K562 (cell line): ENCODE measurements at regions not wholly inside any gene's neighbourhood (a gene's known extent, or its start where the extent isn't known, plus 50 kb on each side); places are given as distances from the start of the nearest gene placed in this dataset.

Source experiments
- ATAC-seq: fragments of 200-7000 bp; cut with Tn5 transposase; 3 replicates; pipeline ENCODE4 v1.9.1; 2020; ENCODE audit warnings: moderate library complexity
- BruUV-seq: library from RNA; stranded (reverse); fragments of 400-500 nt; replicated peaks from 2 replicates; lab custom pipeline; 2021; lab: Mats Ljungman, UMichigan
- CTCF ChIA-PET: fragments of 300-600 bp; formaldehyde crosslinking; extraction: SDS; loops from one replicate; lab custom pipeline; 2021; ENCODE audit warnings: low intra/inter-chr PET ratio; lab: Yijun Ruan, JAX
- POLR2A ChIA-PET: fragments of 300-600, 350-650 bp; sonication (Branson Sonifier 250); formaldehyde crosslinking; extraction: SDS; loops from one replicate; lab custom pipeline; 2021; ENCODE audit warnings: antibody characterized with exemption, inconsistent platforms; lab: Yijun Ruan, JAX
- DNase-seq, 4 experiments: peaks; one replicate each; pipeline versions ENCODE4 v3.0.0 to v3.0.0-alpha.2; 2011 to 2018; ENCODE audit warnings: low spot score in 3 of 4, mixed read lengths in 3 of 4; ENCODE audit errors: extremely low read depth in 1 of 4
- FAIRE-seq: peaks from 2 replicates; lab custom pipeline; 2011; peaks lifted over from hg19 to GRCh38; lab: Jason Lieb, UNC
- H2AFZ ChIP-seq: 2 replicates; pipeline ENCODE4 v1.6.0; 2011; ENCODE audit warnings: low read depth, low read length, control low read depth, inconsistent platforms
- H3K27ac ChIP-seq: fragments of 200-600 bp; 3 replicates; pipeline ENCODE4 v1.8.0; 2011; ENCODE audit warnings: low read depth, mild to moderate bottlenecking, control low read depth, inconsistent platforms, low read length, moderate library complexity, mixed read lengths; ENCODE audit errors: extremely low read depth
- H3K27me3 ChIP-seq, 2 experiments: fragments of 300-600 bp in 1 of 2; 2 replicates in 1 of 2; 3 replicates in 1 of 2; pipeline versions ENCODE4 v1.6.0 to v1.8.0; 2011; ENCODE audit warnings: inconsistent platforms in 2 of 2, low read length in 2 of 2, mild to moderate bottlenecking in 1 of 2, mixed read lengths in 1 of 2, moderate library complexity in 1 of 2; ENCODE audit not compliant: control insufficient read depth in 2 of 2, insufficient read depth in 2 of 2
- H3K36me3 ChIP-seq: fragments of 300-600 bp; 3 replicates; pipeline ENCODE4 v1.8.0; 2011; ENCODE audit warnings: mild to moderate bottlenecking, low read length, inconsistent platforms; ENCODE audit not compliant: control insufficient read depth, insufficient read depth
- H3K4me1 ChIP-seq, 2 experiments: fragments of 200-600 bp in 1 of 2; replicated peaks in 1 of 2; 2 replicates in 1 of 2; 3 replicates in 1 of 2; pipeline versions ENCODE4 v1.5.1 to v1.8.0; 2011; ENCODE audit warnings: inconsistent platforms in 2 of 2, low read length in 2 of 2, mild to moderate bottlenecking in 1 of 2, mixed read lengths in 1 of 2, moderate library complexity in 1 of 2; ENCODE audit not compliant: control insufficient read depth in 2 of 2, insufficient read depth in 2 of 2
- H3K4me2 ChIP-seq: 2 replicates; pipeline ENCODE4 v1.6.1; 2011; ENCODE audit warnings: low read length, control low read depth, inconsistent platforms, mixed read lengths; ENCODE audit not compliant: insufficient read depth
- H3K4me3 ChIP-seq: fragments of 200-600 bp; sonication (generic), shearing (Covaris generic); 2 replicates; pipeline ENCODE4 v1.5.1; 2016; ENCODE audit warnings: control low read depth, inconsistent platforms
- H3K79me2 ChIP-seq: fragments of 200-600 bp; 3 replicates; pipeline ENCODE4 v1.8.0; 2011; ENCODE audit warnings: low read length, inconsistent platforms; ENCODE audit not compliant: control insufficient read depth, insufficient read depth
- H3K9ac ChIP-seq, 2 experiments: 2 replicates each; pipeline versions ENCODE4 v1.6.0 to v1.6.1; 2011; ENCODE audit warnings: low read depth in 2 of 2, low read length in 2 of 2, control low read depth in 1 of 2, inconsistent platforms in 1 of 2, mild to moderate bottlenecking in 1 of 2, mixed read lengths in 1 of 2; ENCODE audit not compliant: insufficient read depth in 1 of 2
- H3K9me1 ChIP-seq: one replicate; pipeline ENCODE4 v1.6.0; 2011; ENCODE audit warnings: inconsistent platforms, mild to moderate bottlenecking, low read length, moderate library complexity; ENCODE audit not compliant: control insufficient read depth, insufficient read depth
- H3K9me3 ChIP-seq: replicated peaks from 2 replicates; pipeline ENCODE4 v1.5.1; 2011; ENCODE audit warnings: low read depth, low read length, inconsistent platforms; ENCODE audit not compliant: control insufficient read depth, insufficient read depth
- H4K20me1 ChIP-seq: replicated peaks from 2 replicates; pipeline ENCODE4 v1.6.1; 2011; ENCODE audit warnings: low read length, inconsistent platforms, mixed read lengths; ENCODE audit not compliant: control insufficient read depth, insufficient read depth
- BRD4 ChIP-seq: fragments of 200-600 bp; sonication (generic); IDR thresholded peaks from 2 replicates; pipeline ENCODE4 v1.6.1; 2017; ENCODE audit warnings: inconsistent platforms
- CBX1 ChIP-seq: sonication (generic); IDR thresholded peaks from 2 replicates; pipeline ENCODE4 v1.6.1; 2016; ENCODE audit warnings: antibody characterized with exemption, low read depth, mild to moderate bottlenecking
- EWSR1 ChIP-seq: fragments of 450-650 bp; IDR thresholded peaks from 2 replicates; pipeline ENCODE4 v1.6.1; 2018; ENCODE audit warnings: borderline replicate concordance, mild to moderate bottlenecking, low read depth, moderate library complexity; ENCODE audit not compliant: partially characterized antibody
- FOSL1 ChIP-seq: fragments of 200-800 bp; sonication (Bioruptor generic); conservative IDR thresholded peaks from 2 replicates; pipeline ENCODE4 v1.6.1; 2016; ENCODE audit warnings: missing genetic modification characterization, missing compliant biosample characterization
- FOXJ2 ChIP-seq: fragments of 200-800 bp; sonication (Bioruptor generic); IDR thresholded peaks from 2 replicates; pipeline ENCODE4 v1.6.1; 2016; ENCODE audit warnings: missing genetic modification characterization, missing compliant biosample characterization
- JUNB ChIP-seq: fragments of 450-650 bp; formaldehyde crosslinking; conservative IDR thresholded peaks from 2 replicates; pipeline ENCODE4 v1.4.0; 2020; ENCODE audit warnings: mild to moderate bottlenecking
- POLR3A ChIP-seq: IDR thresholded peaks from 2 replicates; pipeline ENCODE4 v1.6.1; 2011; ENCODE audit warnings: borderline replicate concordance, mild to moderate bottlenecking, moderate library complexity; ENCODE audit not compliant: insufficient read length, insufficient read depth; ENCODE audit errors: extremely low read depth
- ZNF263 ChIP-seq: sonication (generic); formaldehyde crosslinking; IDR thresholded peaks from 2 replicates; pipeline ENCODE4 v1.8.0; 2022; ENCODE audit warnings: mild to moderate bottlenecking, missing genetic modification reagents, borderline replicate concordance
- ZNF407 ChIP-seq: fragments of 450-650 bp; IDR thresholded peaks from 2 replicates; pipeline ENCODE4 v1.6.1; 2016; ENCODE audit warnings: low read depth
- ZNF561 ChIP-seq: fragments of 450-650 bp; formaldehyde crosslinking; conservative IDR thresholded peaks from 2 replicates; pipeline ENCODE4 v1.4.0; 2020; ENCODE audit warnings: mild to moderate bottlenecking, moderate library complexity
- WGBS: fragments of 100-300 bp; shearing (Covaris generic); methylation state at CpG from one replicate; pipeline ENCODE4 v1.1.6; 2016; ENCODE audit warnings: low coverage, mixed read lengths; ENCODE audit not compliant: insufficient coverage; ENCODE audit errors: missing lambda C conversion rate; 5-methylcytosine and 5-hydroxymethylcytosine counted together
- in situ Hi-C: fragments of 300-500 bp; cut with MboI; formaldehyde crosslinking; loops from 4 replicates; pipeline ENCODE4 v1.15.0; 2018; ENCODE audit warnings: inconsistent platforms, mixed read lengths
- intact Hi-C: fragments of 100-400 bp; cut with micrococcal nuclease; formaldehyde crosslinking; loops from 2 replicates; pipeline ENCODE4 v1.14.2; 2022
- TF ChIP-seq, protein P1 (sequence below), 2 experiments: fragments of 450-650 bp; conservative IDR thresholded peaks; 2 replicates each; pipeline ENCODE4 v1.6.1; 2017; ENCODE audit warnings: mild to moderate bottlenecking in 2 of 2, moderate library complexity in 2 of 2

DNA sequence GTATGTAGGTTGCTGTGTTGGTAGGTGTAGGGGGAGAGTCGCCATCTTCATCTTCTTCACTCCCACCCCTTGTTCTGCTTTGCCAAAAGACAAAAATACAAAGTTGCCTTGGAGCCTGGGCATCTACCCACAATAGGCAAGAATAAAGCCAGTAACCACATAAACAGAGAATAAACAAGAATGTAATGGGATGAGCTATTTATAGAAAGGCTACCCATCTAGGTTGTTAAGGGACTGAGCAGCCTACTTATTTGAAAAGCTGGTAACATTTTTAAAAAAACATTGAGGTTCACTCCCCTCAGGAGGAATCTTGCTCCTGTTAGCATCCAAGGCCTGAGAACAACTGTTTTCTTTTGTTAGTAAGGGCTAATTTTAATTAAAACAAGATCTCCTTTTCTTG, 301.4 kb upstream of the STXBP5 start:
- no peaks in the 10 kb centered on the region for H3K9me3 ChIP-seq
- no peak for DNase-seq
- no peak overlapping the region for H3K4me2 ChIP-seq
- no peak overlapping the region for H3K9ac ChIP-seq
- no peaks in the 10 kb centered on the region for H3K79me2 ChIP-seq
- H3K27me3 ChIP-seq: no peaks in the 10 kb centered on the region
- ChIA-PET CTCF (interaction anchor here (0.6 to 1.5 kb wide), 7 partner anchors 45 to 383 kb away, joined by 3 to 11 read pairs (median 5); partner anchors contain the start of gene STXBP5), POLR2A (interaction anchor here (1.0 to 5.0 kb wide), 10 partner anchors 10 to 346 kb away, joined by 3 to 36 read pairs (median 6); no protein-coding TSS in a partner anchor)
- H3K36me3 ChIP-seq: no peaks in the 10 kb centered on the region
- no peaks in the 10 kb centered on the region for H3K9me1 ChIP-seq
- 17% methylated on average over 1 of the region's 1 CpG for WGBS
- H4K20me1 ChIP-seq: no peaks in the 10 kb centered on the region
- intact Hi-C loops (loop anchor here (1.0 to 5.0 kb wide), 4 partner anchors 99 to 600 kb away; no protein-coding TSS in a partner anchor), in situ Hi-C loops (no loop called here)
- no peak overlapping the region for H3K4me3 ChIP-seq
- peak overlapping the region; percentile 22 for H2AFZ ChIP-seq
- FAIRE-seq: no peak
- no TSS peak for BruUV-seq
- peaks cover 0 to 35% of the 10 kb centered on the region in 2 experiments for H3K4me1 ChIP-seq
- H3K27ac ChIP-seq: no peak overlapping the region
- ATAC-seq: no peak
- no peak for TF ChIP-seq ZNF561 (CRISPR knock-in tag)
- TF ChIP-seq BRD4: no peak
- TF ChIP-seq ZNF263: no peak
- TF ChIP-seq, protein P1, sequence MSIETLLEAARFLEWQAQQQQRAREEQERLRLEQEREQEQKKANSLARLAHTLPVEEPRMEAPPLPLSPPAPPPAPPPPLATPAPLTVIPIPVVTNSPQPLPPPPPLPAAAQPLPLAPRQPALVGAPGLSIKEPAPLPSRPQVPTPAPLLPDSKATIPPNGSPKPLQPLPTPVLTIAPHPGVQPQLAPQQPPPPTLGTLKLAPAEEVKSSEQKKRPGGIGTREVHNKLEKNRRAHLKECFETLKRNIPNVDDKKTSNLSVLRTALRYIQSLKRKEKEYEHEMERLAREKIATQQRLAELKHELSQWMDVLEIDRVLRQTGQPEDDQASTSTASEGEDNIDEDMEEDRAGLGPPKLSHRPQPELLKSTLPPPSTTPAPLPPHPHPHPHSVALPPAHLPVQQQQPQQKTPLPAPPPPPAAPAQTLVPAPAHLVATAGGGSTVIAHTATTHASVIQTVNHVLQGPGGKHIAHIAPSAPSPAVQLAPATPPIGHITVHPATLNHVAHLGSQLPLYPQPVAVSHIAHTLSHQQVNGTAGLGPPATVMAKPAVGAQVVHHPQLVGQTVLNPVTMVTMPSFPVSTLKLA (conservative IDR thresholded peaks at IDR 0.05): 0 out of 4 replicates have a peak, but pooled peaks of 1 of the 2 experiments have one; percentile 7
- no peak for TF ChIP-seq CBX1
- 0 out of 2 replicates have a peak, but pooled peaks have one; percentile 3 for TF ChIP-seq FOXJ2 (tag)
- TF ChIP-seq ZNF407: no peak
- TF ChIP-seq FOSL1 (tag): 0 out of 2 replicates have a peak, but pooled peaks have one; percentile 29
- TF ChIP-seq EWSR1: no peak
- TF ChIP-seq POLR3A: no peak
- no peak for TF ChIP-seq JUNB (CRISPR knock-in tag)
